ENCODE measurements at regions not wholly inside any gene's neighbourhood (a gene's known extent, or its start where the extent isn't known, plus 50 kb on each side); places are given as distances from the start of the nearest gene placed in this dataset.
"Not testable (repeated sequence)": the region's sequence is repeated elsewhere in the genome, so short reads cannot be mapped to it uniquely, and the experiment has no call there.

DNA sequence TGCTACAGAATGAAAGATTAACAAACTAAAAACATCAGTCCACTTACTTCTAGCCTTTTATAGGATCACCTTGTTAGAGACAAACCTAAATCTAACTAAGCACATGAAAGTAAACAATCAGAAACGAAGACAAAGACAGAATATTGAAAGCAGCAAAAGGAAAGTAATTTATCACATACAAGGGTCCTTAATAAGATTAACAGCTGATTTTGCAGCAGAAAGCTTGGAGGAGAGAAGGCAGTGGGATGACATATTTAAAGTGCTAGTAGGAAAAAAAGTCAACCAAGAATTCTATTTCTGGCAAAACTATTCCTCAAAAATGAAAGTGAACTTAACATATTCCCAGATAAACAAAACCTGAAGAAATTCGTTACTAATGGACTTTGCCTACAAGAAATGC, 286.4 kb downstream of the RWDD3 start:
- no peak for DNase-seq (ENCODE audit: low spot score)

DNA sequence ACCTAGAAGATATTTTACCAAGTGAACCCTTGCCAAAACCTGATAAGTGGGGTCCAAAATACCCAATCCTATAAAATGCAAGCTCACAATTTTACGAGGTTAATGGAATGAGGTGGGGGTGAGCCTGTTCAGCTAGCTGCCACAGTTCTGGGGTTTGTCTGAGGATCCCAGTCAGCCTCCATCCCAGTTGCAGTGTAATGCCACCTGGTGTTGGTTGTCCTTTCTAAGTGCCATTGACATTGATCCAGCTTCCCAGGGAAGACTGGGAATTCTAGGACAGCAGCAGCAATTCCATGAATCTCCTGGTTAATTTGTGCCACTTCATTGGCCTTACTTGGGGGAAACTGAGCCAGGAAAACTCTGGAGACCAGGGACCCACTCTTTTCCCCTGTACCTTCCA, 298.3 kb downstream of the RWDD3 start:
- DNase-seq (ENCODE audit: low spot score) = no peak

DNA sequence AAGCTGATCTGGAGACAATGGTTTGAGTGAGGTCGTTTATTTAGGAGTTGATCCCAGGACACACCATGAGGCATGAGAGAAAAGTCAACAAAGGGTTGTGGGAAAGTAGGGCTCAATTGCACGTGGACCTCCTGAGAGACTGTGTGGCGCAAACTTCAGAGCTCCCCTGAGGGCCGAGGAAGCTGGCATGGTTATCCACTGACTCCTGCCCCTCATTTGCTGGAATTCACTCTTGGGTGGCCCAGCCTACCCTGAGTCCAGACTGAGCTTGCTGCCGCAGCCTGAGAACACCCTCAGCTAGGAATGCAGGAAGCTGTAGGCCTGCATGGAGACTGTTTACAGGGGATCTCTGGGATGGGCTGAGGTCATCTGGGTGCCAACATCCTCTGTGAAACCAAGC, 301.0 kb downstream of the RWDD3 start:
- no peak for DNase-seq (ENCODE audit: low spot score)

DNA sequence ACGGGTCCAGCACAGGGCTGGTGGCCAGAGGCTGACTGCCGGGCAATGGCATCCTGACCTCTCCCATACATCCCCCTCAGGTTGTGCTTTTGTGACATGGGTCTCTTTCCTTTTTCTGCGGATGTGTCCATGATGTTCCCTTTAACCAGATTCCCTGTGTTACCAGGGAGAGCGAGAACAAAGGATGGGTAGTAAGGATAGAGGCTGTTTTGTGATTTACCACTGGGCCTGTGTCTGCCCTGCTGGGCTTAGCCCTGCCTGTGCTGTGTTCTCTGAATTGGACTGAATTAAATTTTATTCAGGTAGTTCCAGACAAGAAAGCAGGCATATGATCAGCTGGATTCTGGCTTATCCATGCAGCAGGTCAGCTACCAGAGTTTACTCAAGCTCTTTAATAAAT, 301.6 kb downstream of the RWDD3 start:
- no peak for DNase-seq (ENCODE audit: low spot score)

DNA sequence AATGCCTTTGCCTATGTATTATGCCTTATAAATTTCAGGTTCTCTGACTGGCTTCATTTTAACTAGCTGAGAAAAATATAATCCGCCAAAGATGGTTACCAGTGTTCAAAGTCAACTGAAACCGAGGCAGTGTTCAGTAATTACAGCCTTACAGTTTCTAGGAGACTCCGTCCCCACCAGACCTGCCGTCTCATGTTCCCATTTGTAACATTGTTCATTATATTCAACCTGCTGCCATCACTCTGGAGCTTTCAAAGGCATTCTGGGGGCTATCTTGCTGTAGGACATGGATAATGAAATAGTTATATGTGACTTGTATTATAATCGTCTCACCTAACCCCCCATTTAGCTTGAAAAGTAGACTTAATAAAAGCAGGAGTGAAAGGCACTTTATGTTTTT, 302.5 kb downstream of the RWDD3 start:
- no peak for DNase-seq (ENCODE audit: low spot score)

DNA sequence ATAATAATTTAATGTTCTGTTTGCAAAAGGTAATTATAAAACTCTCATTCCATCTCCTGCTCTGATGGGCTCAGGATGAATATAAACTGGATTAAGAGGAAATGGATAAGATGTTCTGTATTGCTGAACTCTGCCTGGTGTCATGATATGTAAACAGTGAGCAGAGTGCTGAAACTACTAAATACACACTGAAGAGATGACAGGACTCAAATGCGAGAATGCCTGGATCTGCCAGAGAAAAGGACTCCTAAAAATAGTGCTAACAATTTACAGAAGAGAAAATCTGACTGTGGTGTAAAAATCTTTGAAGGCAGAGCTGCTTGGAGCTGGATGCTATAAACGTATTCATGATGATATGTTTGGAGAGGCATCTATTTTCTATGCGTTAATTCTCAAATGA, 303.2 kb downstream of the RWDD3 start:
- no peak for DNase-seq (ENCODE audit: low spot score)

DNA sequence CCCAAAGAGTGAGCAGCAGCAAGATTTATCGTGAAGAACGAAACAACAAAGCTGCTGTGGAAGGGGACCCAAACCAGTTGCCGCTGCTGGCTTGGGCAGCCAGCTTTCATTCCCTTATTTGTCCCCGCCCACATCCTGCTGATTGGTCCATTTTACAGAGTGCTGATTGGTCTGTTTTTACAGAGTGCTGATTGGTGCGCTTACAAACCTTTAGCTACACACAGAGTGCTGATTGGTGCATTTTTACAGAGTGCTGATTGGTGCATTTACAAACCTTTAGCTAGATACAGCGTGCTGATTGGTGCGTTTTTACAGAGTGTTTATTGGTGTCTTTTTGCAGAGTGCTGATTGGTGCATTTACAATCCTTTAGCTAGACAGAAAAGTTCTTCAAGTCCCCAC, 304.2 kb downstream of the RWDD3 start:
- DNase-seq (ENCODE audit: low spot score) = not testable (repeated sequence)

DNA sequence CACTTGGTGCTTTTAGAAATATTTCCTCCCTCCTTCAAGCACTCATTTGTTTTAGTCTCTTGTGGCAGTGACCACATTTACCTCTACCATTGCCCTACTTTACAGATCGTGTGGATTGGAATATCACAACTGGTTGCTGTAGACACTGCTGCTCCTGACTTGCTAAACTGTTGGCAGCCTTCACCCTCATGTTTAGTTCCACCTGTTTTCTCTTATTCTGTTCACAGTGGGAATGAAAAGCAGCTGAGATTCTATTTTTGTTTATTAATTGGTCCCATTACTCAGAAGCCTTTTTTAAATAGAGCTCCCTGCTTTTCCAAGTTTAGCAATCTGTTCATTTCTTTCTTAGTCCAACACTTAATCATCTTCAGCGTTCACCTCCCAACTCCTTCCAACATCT, 308.9 kb downstream of the RWDD3 start:
- DNase-seq (ENCODE audit: low spot score) = no peak

DNA sequence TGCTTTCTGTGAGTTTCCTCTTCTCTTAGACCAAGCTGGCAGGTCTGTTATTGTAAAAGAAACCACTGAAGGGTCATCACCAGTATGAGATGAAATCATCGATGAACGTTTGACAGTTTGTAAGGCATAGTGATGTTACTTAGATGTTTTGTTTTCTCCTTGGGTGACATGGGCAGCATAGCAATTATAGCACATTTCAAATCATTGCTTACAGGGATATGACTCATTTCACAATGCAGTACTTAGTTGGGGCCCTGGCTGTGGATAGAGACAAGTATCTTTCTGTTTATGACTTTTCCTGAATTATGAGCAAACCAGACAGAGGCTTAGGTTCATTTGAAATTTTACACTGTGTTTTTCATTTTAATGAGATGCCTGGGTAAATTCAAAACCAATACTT, 313.0 kb downstream of the RWDD3 start:
- no peak for DNase-seq (ENCODE audit: low spot score)

DNA sequence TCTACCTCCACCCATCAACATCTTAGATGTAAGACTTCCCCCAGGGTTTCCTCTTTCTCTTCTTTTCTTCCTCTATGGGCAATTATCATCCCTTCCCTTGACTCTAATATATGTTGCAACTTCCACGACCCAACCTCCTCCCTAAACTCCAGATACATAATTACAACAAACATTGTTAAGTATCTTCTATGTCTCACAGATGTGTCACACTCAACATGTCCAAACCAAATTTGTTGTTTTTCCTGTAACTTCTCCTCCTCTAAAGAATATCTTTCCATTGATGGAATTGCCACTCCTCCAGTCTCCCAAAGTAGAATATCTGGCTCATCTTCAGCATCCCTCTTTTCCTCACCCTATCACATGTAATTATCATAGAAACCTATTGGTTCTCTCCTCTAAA, 314.2 kb downstream of the RWDD3 start:
- no peak for DNase-seq (ENCODE audit: low spot score)

DNA sequence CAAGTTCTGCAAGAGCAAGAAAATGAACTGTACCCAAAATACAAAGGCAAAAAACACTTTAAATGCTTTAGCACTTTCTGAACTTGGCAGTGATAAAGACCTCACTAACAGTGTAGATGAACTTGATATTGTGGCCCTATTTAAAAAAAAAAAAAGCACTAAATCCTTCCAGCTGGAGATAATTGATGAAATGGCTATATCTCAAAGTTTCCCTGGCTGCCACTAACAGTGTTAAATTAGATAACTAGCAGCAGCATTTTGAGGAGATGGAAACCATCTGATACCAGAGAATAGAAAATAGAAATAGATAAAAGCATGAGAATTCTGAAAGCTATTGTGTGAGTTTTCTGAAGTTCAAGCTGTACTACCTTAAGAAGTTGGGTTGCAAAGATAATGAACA, 317.2 kb downstream of the RWDD3 start:
- no peak for DNase-seq (ENCODE audit: low spot score)

DNA sequence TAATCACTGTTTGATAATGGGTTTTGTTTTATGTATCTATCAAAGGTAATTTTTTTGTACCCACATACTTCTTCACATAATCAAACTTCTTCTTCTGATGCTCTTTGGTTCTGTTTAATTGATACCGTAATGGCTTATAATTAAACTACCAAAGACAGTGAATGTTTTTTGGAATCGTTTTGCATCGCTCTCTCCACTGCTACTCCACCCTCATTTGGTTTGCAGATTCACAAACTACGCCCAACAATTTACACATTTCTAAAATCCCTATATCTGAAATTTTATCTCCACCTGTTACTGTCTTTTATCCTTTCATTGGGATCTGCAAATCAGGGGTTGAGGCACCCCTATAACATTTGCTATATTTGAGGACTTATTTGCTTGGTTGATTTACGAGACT, 319.6 kb downstream of the RWDD3 start:
- no peak for DNase-seq (ENCODE audit: low spot score)

DNA sequence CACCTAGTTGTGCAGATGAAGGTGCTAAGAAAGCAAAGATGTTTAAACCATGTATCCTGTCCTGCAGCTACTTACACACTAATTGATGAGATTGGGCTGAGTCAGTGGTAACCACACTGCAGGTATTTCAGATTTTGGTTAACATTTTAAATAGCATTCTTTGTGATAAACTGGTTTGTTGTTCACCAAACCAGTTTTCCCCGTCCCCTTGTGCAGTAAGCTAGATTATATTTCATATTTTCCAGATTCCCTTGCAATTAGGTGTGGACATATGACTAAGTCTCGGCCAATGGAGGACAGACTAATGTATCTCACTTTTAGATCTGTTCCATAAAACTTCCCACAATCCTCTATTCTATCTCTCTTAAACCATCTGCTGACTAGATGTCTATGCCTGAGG, 320.4 kb downstream of the RWDD3 start:
- no peak for DNase-seq (ENCODE audit: low spot score)

DNA sequence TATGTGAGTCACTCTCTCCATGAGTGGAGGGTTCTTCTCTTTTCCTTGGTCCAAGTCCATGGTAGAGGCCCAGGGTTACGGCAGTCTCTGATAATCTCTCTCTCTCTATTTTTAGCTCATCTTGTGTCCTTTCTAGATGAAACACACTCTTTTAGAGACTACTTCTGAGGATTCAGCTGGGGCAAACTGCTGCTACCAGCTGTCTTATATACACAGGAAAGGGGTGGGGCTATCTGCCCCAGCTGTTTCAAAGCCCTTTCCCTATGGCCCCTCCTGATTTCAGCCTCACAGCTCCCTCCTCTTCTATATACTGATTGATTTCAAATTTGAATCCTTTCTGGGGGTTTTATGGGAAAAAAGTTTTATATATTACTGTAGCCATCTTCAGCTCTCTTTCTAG, 324.8 kb downstream of the RWDD3 start:
- DNase-seq (ENCODE audit: low spot score) = no peak

DNA sequence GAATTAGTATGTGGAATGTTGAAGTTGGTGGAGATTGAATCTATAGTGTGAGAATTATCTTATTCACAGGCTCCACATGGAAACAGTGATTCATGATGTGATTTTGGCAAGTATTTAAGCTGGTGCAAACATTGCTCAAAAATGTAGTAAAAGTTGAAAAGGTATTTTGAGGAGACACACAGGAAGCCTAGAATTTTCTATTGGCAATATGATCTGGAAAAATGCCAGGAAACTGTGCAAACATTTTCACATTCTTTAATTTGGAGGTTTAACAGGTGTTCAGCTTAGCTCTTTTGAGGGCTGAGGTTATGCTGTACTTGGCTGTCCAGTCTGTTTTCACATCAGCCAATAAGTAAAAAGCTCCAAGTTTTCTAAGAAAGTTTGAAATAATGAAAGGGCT, 327.3 kb downstream of the RWDD3 start:
- no peak for DNase-seq (ENCODE audit: low spot score)

DNA sequence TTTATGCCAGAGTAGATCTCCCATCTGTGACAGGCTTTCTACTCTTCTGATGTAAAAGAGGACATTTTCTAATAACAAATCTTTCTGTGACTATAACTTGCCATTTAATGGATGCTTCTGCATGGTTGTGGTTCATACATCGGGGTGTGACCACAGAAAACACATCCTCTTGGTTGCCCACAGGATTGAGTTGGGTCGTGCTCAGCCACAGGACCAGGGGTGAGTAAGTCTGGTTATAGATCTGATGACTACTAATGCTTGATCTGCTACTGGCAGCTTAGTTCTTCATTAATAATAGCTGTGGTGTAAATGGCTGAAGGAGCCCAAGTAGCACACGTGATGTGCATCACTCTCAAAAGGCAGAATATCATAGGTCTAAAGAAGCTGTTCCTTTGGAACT, 328.2 kb downstream of the RWDD3 start:
- DNase-seq (ENCODE audit: low spot score) = no peak

DNA sequence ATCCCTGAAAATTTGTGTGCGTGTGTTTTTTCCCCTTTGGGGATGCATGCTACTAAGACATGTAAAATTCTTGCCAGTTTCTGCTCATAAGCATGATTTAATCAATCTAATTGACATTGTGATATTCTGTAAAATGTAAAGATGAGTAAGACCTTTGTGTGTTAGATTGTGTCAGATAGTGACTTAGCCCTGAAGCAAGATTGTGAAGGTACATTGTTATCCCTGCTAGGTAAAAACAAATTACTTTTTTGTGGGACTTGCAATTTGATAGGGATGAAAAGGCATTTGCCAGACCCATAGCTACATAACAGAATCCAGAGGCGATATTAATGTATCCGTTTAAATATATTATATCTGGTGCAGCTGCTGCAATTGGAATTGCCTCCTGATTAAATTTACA, 338.0 kb downstream of the RWDD3 start:
- DNase-seq (ENCODE audit: low spot score) = no peak

DNA sequence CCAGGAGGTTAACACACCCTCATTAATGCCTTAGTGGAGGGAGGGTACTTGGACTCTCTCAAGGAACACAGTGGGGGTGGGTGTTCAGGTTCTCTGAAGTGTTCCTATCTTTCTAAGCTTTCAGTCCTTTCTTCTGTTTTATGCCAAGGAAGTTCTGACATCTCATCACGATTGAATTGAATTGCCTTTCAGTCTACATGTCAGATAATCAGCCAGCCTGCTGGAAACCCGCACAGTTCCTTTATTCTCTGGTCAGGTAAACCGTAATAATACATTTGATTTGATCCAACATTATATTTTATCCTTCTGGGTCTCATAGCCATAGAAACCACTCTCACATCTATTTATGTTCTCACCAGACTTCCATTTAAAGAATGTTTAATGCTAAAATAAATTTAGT, 339.0 kb downstream of the RWDD3 start:
- DNase-seq (ENCODE audit: low spot score) = no peak

DNA sequence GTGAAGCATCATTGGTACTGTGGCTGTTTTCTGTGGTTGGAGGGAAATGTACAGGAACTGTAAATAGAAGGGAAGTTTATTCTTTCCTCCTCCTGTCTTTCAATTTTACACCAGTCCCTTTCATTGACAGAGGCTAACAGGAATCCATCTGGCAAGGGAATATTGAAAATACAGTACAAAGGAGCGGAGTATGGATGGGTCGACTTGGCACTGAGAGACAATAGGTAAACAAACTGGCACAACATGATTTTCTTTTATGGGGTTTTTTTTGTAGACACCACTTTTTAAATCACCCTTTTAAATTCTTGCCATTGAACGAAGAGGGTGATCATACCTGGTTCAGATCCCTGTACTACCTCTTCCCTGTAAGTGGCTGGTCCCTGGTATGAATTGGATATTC, 341.3 kb downstream of the RWDD3 start:
- no peak for DNase-seq (ENCODE audit: low spot score)

DNA sequence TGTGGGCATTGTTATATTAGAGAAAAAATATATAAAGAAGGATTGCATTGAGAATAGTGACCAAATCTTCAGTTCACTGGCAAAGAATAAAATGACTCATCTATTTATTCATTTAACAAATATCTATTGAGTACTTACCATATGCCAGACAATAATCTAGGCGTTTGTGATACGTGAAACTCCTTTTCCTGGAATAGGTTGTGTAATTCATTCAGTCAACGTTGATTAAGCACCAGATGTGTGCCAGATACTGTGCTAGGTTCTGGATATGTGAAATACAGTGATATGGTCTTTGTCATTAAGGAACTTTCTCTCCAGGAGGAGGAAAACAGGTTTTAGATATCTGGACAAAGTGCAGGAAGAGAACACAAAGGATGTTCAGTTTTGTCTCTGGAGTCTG, 344.5 kb downstream of the RWDD3 start:
- DNase-seq (ENCODE audit: low spot score) = no peak

DNA sequence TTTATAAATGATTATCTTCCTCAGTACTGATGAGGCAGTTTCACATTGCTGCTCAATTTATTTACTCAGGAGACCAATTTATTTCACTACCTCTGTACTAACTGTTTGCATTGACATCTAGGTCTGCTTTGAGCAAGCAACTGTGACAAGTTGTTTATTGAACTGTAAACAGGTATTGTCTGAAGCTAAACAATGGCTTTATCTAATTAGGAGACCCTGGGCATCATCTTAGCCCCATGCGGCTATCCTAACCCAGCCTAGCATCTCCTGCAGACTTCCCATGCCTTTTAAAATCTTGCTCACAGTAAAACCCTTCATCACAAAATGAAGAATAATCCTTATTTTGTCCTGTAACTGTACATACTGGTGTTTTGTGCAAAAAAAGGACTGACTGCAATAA, 348.2 kb downstream of the RWDD3 start:
- no peak for DNase-seq (ENCODE audit: low spot score)

DNA sequence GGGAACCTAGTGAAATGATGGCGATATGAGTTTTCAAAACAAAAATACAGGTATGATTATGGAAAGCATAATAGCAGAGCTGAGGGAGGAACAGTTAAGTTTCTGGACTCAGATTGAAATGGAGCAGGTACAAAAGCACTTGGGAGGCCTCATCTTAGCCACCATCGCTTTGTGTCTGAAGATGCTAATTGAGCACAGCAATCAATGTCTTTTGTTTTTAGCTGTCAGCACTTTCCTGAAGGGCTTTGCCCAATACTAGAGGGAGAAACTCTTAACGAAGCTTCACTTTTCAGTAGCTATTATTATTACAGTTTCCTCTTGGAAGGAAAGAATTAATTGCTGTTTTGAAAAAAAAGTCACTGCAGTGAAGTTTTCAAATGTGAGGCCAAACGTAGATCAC, 348.7 kb downstream of the RWDD3 start:
- DNase-seq (ENCODE audit: low spot score) = no peak

DNA sequence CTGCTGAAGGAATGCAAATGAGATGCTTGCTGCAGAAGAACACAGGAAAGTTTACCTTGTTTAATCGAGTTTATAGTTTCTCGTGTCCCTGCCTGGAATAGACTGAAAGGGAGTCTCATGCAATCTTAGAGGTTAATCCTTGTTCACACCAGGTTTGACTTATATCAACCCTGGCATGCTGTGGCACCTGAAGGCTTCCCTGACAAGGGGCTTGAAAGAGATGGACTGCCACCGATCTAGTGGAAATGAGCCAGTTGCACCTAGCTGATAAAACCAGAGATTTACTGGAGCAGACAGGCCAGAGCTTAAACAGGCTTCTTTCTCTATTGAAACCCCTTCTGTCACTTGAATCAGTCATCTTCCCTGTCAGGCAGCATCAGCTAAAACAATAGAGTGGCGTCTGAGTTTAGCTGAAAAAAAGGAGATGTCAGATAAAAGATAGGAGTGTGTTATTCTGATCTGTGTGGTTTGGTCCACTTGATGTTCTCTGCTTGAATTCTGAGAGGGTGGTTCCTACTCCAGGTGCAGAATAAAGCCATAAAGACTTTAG, 349.7 kb downstream of the RWDD3 start:
- DNase-seq (ENCODE audit: low spot score) = no peak

DNA sequence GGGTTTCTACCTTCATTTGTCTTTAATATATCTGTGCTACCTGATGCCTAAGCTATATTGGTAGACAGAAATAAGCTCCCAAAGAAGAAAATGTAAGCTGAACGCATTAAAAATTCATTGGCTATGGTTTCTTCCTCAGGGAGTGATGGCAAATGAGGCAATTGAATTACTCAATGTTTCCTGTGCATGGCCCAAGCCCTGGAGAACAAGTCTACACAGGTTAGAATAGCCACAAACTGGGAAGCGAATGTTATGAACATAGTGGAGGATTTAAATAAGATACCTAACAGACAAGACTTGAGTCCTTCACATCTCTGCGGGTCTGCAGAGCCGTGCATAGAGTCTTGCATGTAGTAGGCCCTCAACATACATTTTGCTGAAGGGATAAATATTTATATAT, 350.3 kb downstream of the RWDD3 start:
- DNase-seq (ENCODE audit: low spot score) = no peak

DNA sequence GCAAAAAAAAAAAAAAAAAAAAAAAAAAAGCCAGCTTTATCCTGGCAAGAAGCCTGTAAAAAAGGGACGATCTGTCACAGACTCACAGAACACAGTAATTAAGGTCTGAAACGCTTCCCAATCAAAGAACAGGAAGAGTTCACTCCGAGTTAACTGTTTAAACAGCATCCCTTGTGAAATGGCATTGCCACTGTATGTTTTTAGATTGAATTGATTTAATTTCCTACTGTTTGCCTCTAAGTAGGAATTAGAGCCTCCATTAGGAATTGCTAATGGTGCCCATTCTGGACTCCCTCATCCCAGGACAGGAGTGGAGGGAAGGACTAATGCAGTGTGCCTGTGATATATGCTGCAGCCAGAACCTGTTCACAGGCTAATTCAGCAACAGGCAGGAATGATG, 370.8 kb downstream of the RWDD3 start:
- DNase-seq (ENCODE audit: low spot score) = no peak

All from kidney tubule cell (primary cell).